GM23338 (cell line): ENCODE measurements at regions not wholly inside any gene's neighbourhood (a gene's known extent, or its start where the extent isn't known, plus 50 kb on each side); places are given as distances from the start of the nearest gene placed in this dataset.

Source experiments
- ATAC-seq: fragments of 200-7000 bp; cut with Tn5 transposase; 3 replicates; pipeline ENCODE4 v1.9.1; 2020
- DNase-seq: peaks from one replicate; pipeline ENCODE4 v3.0.0-alpha.2; 2015; ENCODE audit warnings: low spot score
- H2AFZ ChIP-seq: fragments of 200-600 bp; sonication (generic); 2 replicates; pipeline ENCODE4 v1.8.0; 2016; ENCODE audit warnings: antibody characterized with exemption, mild to moderate bottlenecking, moderate library complexity
- H3F3A ChIP-seq: fragments of 200-600 bp; sonication (generic); replicated peaks from 2 replicates; pipeline ENCODE4 v1.8.0; 2017; ENCODE audit warnings: antibody characterized with exemption, mixed run types, low read depth
- H3K27ac ChIP-seq: fragments of 200-600 bp; sonication (generic); 2 replicates; pipeline ENCODE4 v1.6.1; 2016; ENCODE audit warnings: low read depth
- H3K27me3 ChIP-seq: fragments of 200-600 bp; sonication (generic); 2 replicates; pipeline ENCODE4 v1.8.0; 2016; ENCODE audit warnings: mild to moderate bottlenecking, mixed run types, moderate library complexity; ENCODE audit not compliant: insufficient read depth
- H3K36me3 ChIP-seq: fragments of 200-600 bp; sonication (generic); 2 replicates; pipeline ENCODE4 v1.8.0; 2016; ENCODE audit warnings: mild to moderate bottlenecking; ENCODE audit not compliant: insufficient read depth
- H3K4me1 ChIP-seq: fragments of 200-600 bp; sonication (generic); 2 replicates; pipeline ENCODE4 v1.8.0; 2016; ENCODE audit warnings: mild to moderate bottlenecking, moderate library complexity; ENCODE audit not compliant: insufficient read depth
- H3K4me2 ChIP-seq: fragments of 200-600 bp; sonication (generic); 2 replicates; pipeline ENCODE4 v1.7.1; 2017; ENCODE audit warnings: mixed run types
- H3K4me3 ChIP-seq: fragments of 200-600 bp; sonication (generic); 2 replicates; pipeline ENCODE4 v1.6.1; 2016; ENCODE audit warnings: mixed run types
- H3K79me2 ChIP-seq: fragments of 200-600 bp; sonication (generic); replicated peaks from 2 replicates; pipeline ENCODE4 v1.8.0; 2017; ENCODE audit warnings: mild to moderate bottlenecking; ENCODE audit not compliant: insufficient read depth
- H3K9me2 ChIP-seq: fragments of 200-600 bp; sonication (generic); 2 replicates; pipeline ENCODE4 v1.8.0; 2017; ENCODE audit not compliant: insufficient read depth
- H4K20me1 ChIP-seq: fragments of 200-600 bp; sonication (generic); replicated peaks from 2 replicates; pipeline ENCODE4 v1.8.0; 2017; ENCODE audit warnings: mild to moderate bottlenecking; ENCODE audit not compliant: insufficient read depth
- H3K27ac Mint-ChIP-seq: 2 replicates; pipeline ENCODE4 v1.8.0; 2020; ENCODE audit warnings: inconsistent platforms, mild to moderate bottlenecking, moderate library complexity, mixed read lengths
- H3K27me3 Mint-ChIP-seq: 3 replicates; pipeline ENCODE4 v1.8.0; 2022; ENCODE audit warnings: low read depth, mild to moderate bottlenecking, moderate library complexity, mixed read lengths, inconsistent platforms; ENCODE audit not compliant: insufficient read depth, poor library complexity
- H3K36me3 Mint-ChIP-seq: 3 replicates; pipeline ENCODE4 v1.8.0; 2021; ENCODE audit warnings: low read depth, mild to moderate bottlenecking, inconsistent platforms, moderate library complexity, mixed read lengths
- H3K4me1 Mint-ChIP-seq: 3 replicates; pipeline ENCODE4 v1.8.0; 2020; ENCODE audit warnings: mild to moderate bottlenecking, inconsistent platforms, mixed read lengths
- H3K4me3 Mint-ChIP-seq: 3 replicates; pipeline ENCODE4 v1.8.0; 2021; ENCODE audit warnings: moderate library complexity, mild to moderate bottlenecking, inconsistent platforms, mixed read lengths
- H3K9me3 Mint-ChIP-seq: 3 replicates; pipeline ENCODE4 v1.8.0; 2020; ENCODE audit warnings: moderate library complexity, mild to moderate bottlenecking, inconsistent platforms, mixed read lengths
- EZH2 ChIP-seq: fragments of 200-600 bp; sonication (generic); IDR thresholded peaks from one replicate; pipeline ENCODE4 v1.8.0; 2017; ENCODE audit warnings: antibody characterized with exemption, mild to moderate bottlenecking, low read depth; ENCODE audit not compliant: unreplicated experiment
- JUNB ChIP-seq: IDR thresholded peaks from one replicate; pipeline ENCODE4 v1.6.1; 2016; ENCODE audit warnings: antibody characterized with exemption; ENCODE audit not compliant: unreplicated experiment
- POLR2AphosphoS5 ChIP-seq: IDR thresholded peaks from 2 replicates; pipeline ENCODE4 v1.6.1; 2016; ENCODE audit warnings: antibody characterized with exemption, low read depth
- STAT1 ChIP-seq: IDR thresholded peaks from one replicate; pipeline ENCODE4 v1.6.1; 2016; ENCODE audit warnings: antibody characterized with exemption; ENCODE audit not compliant: unreplicated experiment
- ZNF114 ChIP-seq: fragments of 250-450 bp; sonication (Bioruptor Pico); IDR thresholded peaks from 2 replicates; pipeline ENCODE4 v1.5.0; 2020; ENCODE audit warnings: mild to moderate bottlenecking, moderate library complexity
- ZNF331 ChIP-seq: fragments of 250-450 bp; sonication (Bioruptor Pico); IDR thresholded peaks from 2 replicates; pipeline ENCODE4 v1.5.0; 2020; ENCODE audit warnings: low read depth, mild to moderate bottlenecking, moderate library complexity
- ZNF462 ChIP-seq: fragments of 250-450 bp; sonication (Bioruptor Pico); IDR thresholded peaks from 2 replicates; pipeline ENCODE4 v1.5.0; 2020; ENCODE audit warnings: mild to moderate bottlenecking, moderate library complexity

GRCh38 chr4:159859656-159860148, 756.8 kb downstream of the RAPGEF2 start:
- Mint-ChIP-seq H3K4me3 (no peak overlapping the region), H3K27ac (no peak overlapping the region), H3K27me3 (no peaks in the 10 kb centered on the region), H3K4me1 (peaks cover 9% of the 10 kb centered on the region), H3K9me3 (no peaks in the 10 kb centered on the region; the same call in 2 of the 3 replicates), H3K36me3 (no peaks in the 10 kb centered on the region)
- no peak overlapping the region for H3K4me2 ChIP-seq
- H3K9me2 ChIP-seq, result no peaks in the 10 kb centered on the region
- TF ChIP-seq JUNB (no peak), EZH2 (no peak), ZNF462 (CRISPR knock-in tag) (no peak), ZNF114 (CRISPR knock-in tag) (no peak), POLR2AphosphoS5 (no peak), ZNF331 (CRISPR knock-in tag) (no peak)
- H3K36me3 ChIP-seq, result no peaks in the 10 kb centered on the region
- H2AFZ ChIP-seq, result no peak overlapping the region
- no peaks in the 10 kb centered on the region for H4K20me1 ChIP-seq
- DNase-seq, result no peak
- H3F3A ChIP-seq, result no peaks in the 10 kb centered on the region
- H3K27me3 ChIP-seq, result no peaks in the 10 kb centered on the region
- H3K27ac ChIP-seq, result no peak overlapping the region
- no peaks in the 10 kb centered on the region for H3K79me2 ChIP-seq
- H3K4me1 ChIP-seq, result peaks cover 4% of the 10 kb centered on the region
- no peak overlapping the region for H3K4me3 ChIP-seq
- no peak for ATAC-seq

- peaks cover 9% of the 10 kb centered on the region for H3K4me1 Mint-ChIP-seq
- Histone ChIP-seq H2AFZ (no peak overlapping the region), H4K20me1 (no peaks in the 10 kb centered on the region), H3K79me2 (no peaks in the 10 kb centered on the region), H3K4me1 (peaks cover 2% of the 10 kb centered on the region), H3K27me3 (no peaks in the 10 kb centered on the region), H3K9me2 (no peaks in the 10 kb centered on the region), H3K4me2 (no peak overlapping the region), H3K4me3 (no peak overlapping the region), H3K36me3 (no peaks in the 10 kb centered on the region), H3K27ac (no peak overlapping the region), H3F3A (no peaks in the 10 kb centered on the region)
- DNase-seq (no peak), ATAC-seq (no peak)
- H3K4me3 Mint-ChIP-seq, result no peak overlapping the region
- H3K9me3 Mint-ChIP-seq, result no peaks in the 10 kb centered on the region; the same call in 2 of the 3 replicates
- H3K27ac Mint-ChIP-seq, result no peak overlapping the region
- no peaks in the 10 kb centered on the region for H3K27me3 Mint-ChIP-seq
- no peaks in the 10 kb centered on the region for H3K36me3 Mint-ChIP-seq
- no peak for TF ChIP-seq ZNF462 (CRISPR knock-in tag)
- TF ChIP-seq STAT1, result no peak
- no peak for TF ChIP-seq EZH2
Observed at GRCh38 chr4:159860945-159861344, 758.1 kb downstream of the RAPGEF2 start.
